C1 segment of cervical spinal cord (tissue), 14 donors: ENCODE measurements at regions not wholly inside any gene's neighbourhood (a gene's known extent, or its start where the extent isn't known, plus 50 kb on each side); places are given as distances from the start of the nearest gene placed in this dataset.
"Not testable (repeated sequence)": the region's sequence is repeated elsewhere in the genome, so short reads cannot be mapped to it uniquely, and the experiment has no call there.

Source experiments
- DNase-seq, 14 donors: peaks; one replicate each; lab custom pipeline; 2025; lab: John Stamatoyannopoulos, UW

DNA sequence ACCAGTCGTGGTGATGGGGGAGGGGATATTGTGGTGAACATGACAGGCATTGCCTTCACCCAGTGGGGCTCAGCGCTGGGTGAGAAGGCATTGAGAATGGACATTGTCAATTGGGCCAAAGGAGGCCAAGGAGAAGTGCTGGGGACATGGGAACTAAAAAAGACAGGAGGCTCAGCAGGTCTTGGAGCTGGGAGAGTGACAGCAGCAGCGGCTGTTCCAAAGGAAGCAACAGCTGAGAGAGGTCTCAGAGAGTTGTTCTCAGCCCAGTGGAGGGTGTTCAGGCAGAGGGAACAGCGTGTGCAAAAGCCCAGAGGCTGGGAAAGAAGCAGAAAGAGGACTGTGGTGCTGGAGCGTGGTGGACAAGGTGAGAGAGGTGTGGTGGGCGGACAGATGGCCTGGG, 56.6 kb upstream of the ASNS start:
- not testable (repeated sequence) for DNase-seq

DNA sequence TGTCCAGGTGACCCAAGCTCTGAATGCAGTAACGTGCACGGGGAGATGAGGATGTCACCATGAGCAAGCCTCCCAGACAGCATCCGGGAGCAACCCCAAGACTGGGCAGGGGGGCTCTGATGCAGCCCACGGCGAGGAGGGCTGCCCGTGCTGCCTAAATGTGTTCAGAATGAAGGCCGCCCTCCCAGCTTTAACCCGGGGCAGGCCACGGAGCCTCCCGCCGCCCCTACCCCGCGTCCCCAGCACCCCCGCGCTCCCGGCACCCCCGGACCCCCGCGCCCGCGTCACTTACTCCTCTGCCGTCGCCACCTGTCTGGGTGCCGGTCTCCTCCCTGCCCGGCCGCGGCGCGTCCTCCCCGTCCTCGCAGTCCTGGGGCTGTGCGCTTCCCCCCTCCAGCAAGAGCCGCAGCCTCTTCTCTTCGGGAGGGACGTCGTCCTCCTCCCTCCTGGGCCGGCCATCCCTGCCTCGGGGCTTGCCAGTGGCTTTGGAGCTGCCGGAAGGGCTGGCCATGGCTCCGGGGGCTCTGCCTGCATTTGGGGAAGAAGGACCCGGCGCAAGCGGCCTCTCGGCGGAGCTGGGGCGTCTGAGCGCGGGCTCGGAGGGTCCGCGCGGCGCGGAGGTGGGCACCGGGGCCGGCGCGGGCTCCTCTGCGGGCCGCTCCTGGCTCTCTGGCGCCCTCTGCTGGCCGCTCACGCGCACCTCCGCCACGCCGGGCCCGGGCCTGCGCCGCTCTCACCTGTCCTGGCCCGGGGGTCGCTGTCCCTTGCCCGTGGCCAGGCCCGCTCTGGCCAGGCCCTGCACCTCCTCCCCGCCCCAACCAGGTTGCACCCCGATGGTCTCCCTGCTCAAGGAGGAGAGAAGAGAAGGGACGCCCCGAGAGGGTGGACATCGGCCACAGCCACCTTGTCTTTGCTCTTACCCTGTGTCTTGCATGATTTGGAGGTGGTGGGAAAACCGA, 55.9 kb upstream of the ASNS start:
- DNase-seq, result peak in 9 of 14 donors; percentile 0 to 37 (median 16)
